ENCODE measurements at regions not wholly inside any gene's neighbourhood (a gene's known extent, or its start where the extent isn't known, plus 50 kb on each side); places are given as distances from the start of the nearest gene placed in this dataset.

GRCh38 chr2:49619804-49620203 is 465.5 kb upstream of the FSHR start:
- TF ChIP-seq EZH2 (IDR thresholded peaks at IDR 0.05; ENCODE audit: insufficient read depth, poor library complexity, severe bottlenecking) (no peak), EZH2phosphoT487 (IDR thresholded peaks at IDR 0.05; ENCODE audit: insufficient read depth, low read depth) (no peak)
